H1 (cell line): ENCODE measurements at regions not wholly inside any gene's neighbourhood (a gene's known extent, or its start where the extent isn't known, plus 50 kb on each side); places are given as distances from the start of the nearest gene placed in this dataset.

Experiments
- CTCF ChIA-PET: fragments of 300-600 bp; sonication (Branson Sonifier 250); formaldehyde crosslinking; loops from one replicate; lab custom pipeline; 2021; ENCODE audit not compliant: partially characterized antibody; lab: Charles Lee
- POLR2A ChIA-PET: fragments of 300-600 bp; sonication (Branson Sonifier 250); formaldehyde crosslinking; loops from one replicate; lab custom pipeline; 2021; ENCODE audit warnings: inconsistent platforms; ENCODE audit not compliant: partially characterized antibody; lab: Charles Lee
- DNase-seq, 2 experiments: peaks; one replicate each; pipeline versions ENCODE4 v3.0.0 to v3.0.0-alpha.2; 2010 to 2022; ENCODE audit warnings: low spot score in 2 of 2, low read depth in 1 of 2, mixed read lengths in 1 of 2
- FAIRE-seq: peaks from 2 replicates; lab custom pipeline; 2011; peaks lifted over from hg19 to GRCh38; lab: Jason Lieb, UNC
- H2AFZ ChIP-seq: 2 replicates; pipeline ENCODE4 v1.8.1; 2012; ENCODE audit warnings: low read length, inconsistent platforms
- H2AK5ac ChIP-seq: 2 replicates; pipeline ENCODE4 v1.6.1; 2013; ENCODE audit warnings: low read depth, low read length
- H2BK120ac ChIP-seq: replicated peaks from 2 replicates; pipeline ENCODE3; 2013; ENCODE audit warnings: low read depth, low read length, inconsistent platforms
- H2BK12ac ChIP-seq: 2 replicates; pipeline ENCODE4 v1.6.1; 2013; ENCODE audit warnings: low read depth, low read length
- H2BK15ac ChIP-seq: 2 replicates; pipeline ENCODE4 v1.6.1; 2013; ENCODE audit warnings: low read length
- H2BK20ac ChIP-seq: 2 replicates; pipeline ENCODE4 v1.6.1; 2013; ENCODE audit warnings: low read length
- H2BK5ac ChIP-seq: 2 replicates; pipeline ENCODE4 v1.6.1; 2013; ENCODE audit warnings: low read depth, low read length
- H3K14ac ChIP-seq: 2 replicates; pipeline ENCODE4 v1.6.1; 2013; ENCODE audit warnings: inconsistent platforms; ENCODE audit not compliant: insufficient read length
- H3K18ac ChIP-seq: 2 replicates; pipeline ENCODE4 v1.6.1; 2013; ENCODE audit warnings: low read length; ENCODE audit errors: extremely low read depth
- H3K23ac ChIP-seq: 2 replicates; pipeline ENCODE4 v1.6.1; 2013; ENCODE audit warnings: inconsistent platforms; ENCODE audit not compliant: insufficient read length
- H3K23me2 ChIP-seq: 2 replicates; pipeline ENCODE4 v1.6.1; 2013; ENCODE audit warnings: low read depth, low read length
- H3K27ac ChIP-seq: 2 replicates; pipeline ENCODE4 v1.6.1; 2011; ENCODE audit warnings: low read depth, low read length, inconsistent platforms
- H3K27me3 ChIP-seq, 4 experiments: replicated peaks in 1 of 4; 1 replicate in 1 of 4; 2 replicates in 3 of 4; pipeline versions ENCODE4 v1.6.1 to v1.8.1; 2011 to 2013; ENCODE audit warnings: low read length in 3 of 4, mild to moderate bottlenecking in 3 of 4, inconsistent platforms in 2 of 4, mixed read lengths in 2 of 4, moderate library complexity in 1 of 4; ENCODE audit not compliant: control insufficient read depth in 3 of 4, insufficient read depth in 3 of 4; ENCODE audit errors: extremely low read depth in 1 of 4
- H3K36me3 ChIP-seq, 4 experiments: 2 replicates each; pipeline versions ENCODE4 v1.6.1 to v1.8.1; 2011 to 2013; ENCODE audit warnings: mild to moderate bottlenecking in 4 of 4, low read length in 3 of 4, moderate library complexity in 2 of 4, control low read depth in 1 of 4, inconsistent platforms in 1 of 4; ENCODE audit not compliant: insufficient read depth in 4 of 4, control insufficient read depth in 2 of 4
- H3K4ac ChIP-seq: replicated peaks from 2 replicates; pipeline ENCODE3; 2013; ENCODE audit warnings: low read length, low read depth, mixed read lengths, inconsistent platforms; ENCODE audit not compliant: insufficient read length
- H3K4me1 ChIP-seq, 4 experiments: replicated peaks in 1 of 4; 1 replicate in 1 of 4; 2 replicates in 3 of 4; pipeline versions ENCODE4 v1.6.1 to v1.8.1; 2011 to 2013; ENCODE audit warnings: low read length in 3 of 4, inconsistent platforms in 2 of 4, mixed read lengths in 1 of 4; ENCODE audit not compliant: insufficient read depth in 4 of 4, control insufficient read depth in 3 of 4
- H3K4me2 ChIP-seq, 2 experiments: 2 replicates each; pipeline versions ENCODE4 v1.6.1 to v1.8.1; 2011 to 2013; ENCODE audit warnings: low read depth in 2 of 2, low read length in 2 of 2, control low read depth in 1 of 2, inconsistent platforms in 1 of 2, mild to moderate bottlenecking in 1 of 2; ENCODE audit not compliant: insufficient read depth in 1 of 2
- H3K4me3 ChIP-seq, 4 experiments: fragments of 200-600, 300-600 bp in 1 of 4; sonication (generic), shearing (Covaris generic), sonication (Bioruptor Twin) in 1 of 4; 2 replicates each; pipeline versions ENCODE4 v1.5.1 to v1.8.1; 2011 to 2016; ENCODE audit warnings: low read length in 4 of 4, low read depth in 3 of 4, control low read depth in 2 of 4, inconsistent platforms in 2 of 4, mild to moderate bottlenecking in 2 of 4, mixed read lengths in 1 of 4, moderate library complexity in 1 of 4; ENCODE audit not compliant: insufficient read depth in 2 of 4; ENCODE audit errors: extremely low read depth in 1 of 4
- H3K56ac ChIP-seq: replicated peaks from 2 replicates; pipeline ENCODE3; 2013; ENCODE audit warnings: low read depth, mild to moderate bottlenecking, mixed read lengths, low read length, inconsistent platforms; ENCODE audit not compliant: insufficient read length
- H3K79me1 ChIP-seq: 2 replicates; pipeline ENCODE4 v1.6.1; 2013; ENCODE audit warnings: low read depth, low read length, control low read depth
- H3K79me2 ChIP-seq, 2 experiments: 2 replicates each; pipeline versions ENCODE4 v1.6.1 to v1.8.1; 2012 to 2013; ENCODE audit warnings: low read length in 2 of 2, mild to moderate bottlenecking in 2 of 2, inconsistent platforms in 1 of 2; ENCODE audit not compliant: insufficient read depth in 2 of 2, control insufficient read depth in 1 of 2
- H3K9ac ChIP-seq, 4 experiments: replicated peaks in 1 of 4; 1 replicate in 1 of 4; 2 replicates in 3 of 4; pipeline versions ENCODE4 v1.6.1 to v1.8.1; 2011 to 2013; ENCODE audit warnings: low read depth in 3 of 4, low read length in 3 of 4, control low read depth in 2 of 4, mild to moderate bottlenecking in 2 of 4, moderate library complexity in 2 of 4, inconsistent platforms in 1 of 4; ENCODE audit errors: extremely low read depth in 1 of 4
- H3K9me3 ChIP-seq, 2 experiments: 2 replicates each; pipeline versions ENCODE4 v1.6.1 to v1.8.1; 2012 to 2013; ENCODE audit warnings: mild to moderate bottlenecking in 2 of 2, moderate library complexity in 2 of 2, control low read depth in 1 of 2, inconsistent platforms in 1 of 2, low read depth in 1 of 2, low read length in 1 of 2, mixed read lengths in 1 of 2; ENCODE audit not compliant: insufficient read depth in 2 of 2
- H4K20me1 ChIP-seq, 2 experiments: replicated peaks in 1 of 2; 2 replicates each; pipeline versions ENCODE3 to v1.8.1; 2011 to 2013; ENCODE audit warnings: inconsistent platforms in 2 of 2, low read length in 2 of 2, mild to moderate bottlenecking in 1 of 2; ENCODE audit not compliant: insufficient read depth in 2 of 2, control insufficient read depth in 1 of 2
- H4K5ac ChIP-seq: 2 replicates; pipeline ENCODE4 v1.6.1; 2013; ENCODE audit warnings: low read length, low read depth, mixed read lengths, inconsistent platforms; ENCODE audit not compliant: insufficient read length
- H4K8ac ChIP-seq: 2 replicates; pipeline ENCODE4 v1.8.0; 2013; ENCODE audit warnings: mild to moderate bottlenecking, moderate library complexity, low read length, inconsistent platforms; ENCODE audit not compliant: insufficient read depth; ENCODE audit errors: extremely low read depth
- H4K91ac ChIP-seq: replicated peaks from 2 replicates; pipeline ENCODE3; 2013; ENCODE audit warnings: low read length, mixed read lengths, inconsistent platforms; ENCODE audit not compliant: insufficient read length
- BRCA1 ChIP-seq: IDR thresholded peaks from 2 replicates; pipeline ENCODE4 v1.6.1; 2012; ENCODE audit warnings: low read depth, low read length, improper control_type of control experiment
- CBX5 ChIP-seq: fragments of 300-800, 300-1000 bp; sonication (generic); IDR thresholded peaks from 2 replicates; pipeline ENCODE4 v1.7.1; 2016; ENCODE audit warnings: antibody characterized with exemption, low read length, low read depth
- CHD1 ChIP-seq: IDR thresholded peaks from 2 replicates; pipeline ENCODE4 v1.6.1; 2012; ENCODE audit warnings: low read depth, low read length, improper control_type of control experiment
- CTBP2 ChIP-seq: IDR thresholded peaks from 2 replicates; pipeline ENCODE4 v1.7.0; 2011; ENCODE audit warnings: borderline replicate concordance, mild to moderate bottlenecking, moderate library complexity, mixed read lengths, low read length; ENCODE audit not compliant: insufficient read depth, insufficient read length
- GABPA ChIP-seq: IDR thresholded peaks from 2 replicates; pipeline ENCODE4 v1.6.1; 2011; ENCODE audit warnings: mild to moderate bottlenecking, low read length, moderate library complexity, borderline replicate concordance; ENCODE audit not compliant: insufficient read depth
- MAFK ChIP-seq: IDR thresholded peaks from 2 replicates; pipeline ENCODE4 v1.6.1; 2012; ENCODE audit warnings: low read depth, mild to moderate bottlenecking, improper control_type of control experiment, low read length
- NANOG ChIP-seq: IDR thresholded peaks from 2 replicates; pipeline ENCODE4 v1.6.1; 2011; ENCODE audit warnings: low read length, low read depth, mild to moderate bottlenecking, inconsistent platforms; ENCODE audit not compliant: insufficient read depth, poor library complexity, severe bottlenecking
- RBBP5 ChIP-seq: IDR thresholded peaks from 2 replicates; pipeline ENCODE4 v1.7.1; 2012; ENCODE audit warnings: low read depth, mild to moderate bottlenecking, inconsistent platforms, low read length, moderate library complexity, borderline replicate concordance
- RFX5 ChIP-seq: IDR thresholded peaks from 2 replicates; pipeline ENCODE4 v1.6.1; 2011; ENCODE audit warnings: low read depth, low read length, improper control_type of control experiment, borderline replicate concordance
- RXRA ChIP-seq: IDR thresholded peaks from 2 replicates; pipeline ENCODE4 v1.6.1; 2011; ENCODE audit warnings: low read depth, mild to moderate bottlenecking, low read length, moderate library complexity; ENCODE audit not compliant: insufficient read depth
- SIRT6 ChIP-seq: IDR thresholded peaks from one replicate; pipeline ENCODE4 v1.7.1; 2012; ENCODE audit warnings: low read length, inconsistent platforms
- TAF1 ChIP-seq: IDR thresholded peaks from 2 replicates; pipeline ENCODE4 v1.6.1; 2011; ENCODE audit warnings: mild to moderate bottlenecking, low read depth, low read length
- TCF12 ChIP-seq: IDR thresholded peaks from 2 replicates; pipeline ENCODE4 v1.6.1; 2011; ENCODE audit warnings: low read depth, mild to moderate bottlenecking, low read length
- TF ChIP-seq, protein P1 (sequence below), 3 experiments: IDR thresholded peaks; 1 replicate in 2 of 3; 2 replicates in 1 of 3; pipeline versions ENCODE4 v1.5.1 to v1.6.1; 2011; ENCODE audit warnings: low read length in 3 of 3, mild to moderate bottlenecking in 3 of 3, inconsistent platforms in 2 of 3, low read depth in 1 of 3, moderate library complexity in 1 of 3; ENCODE audit not compliant: insufficient read depth in 1 of 3; ENCODE audit errors: control extremely low read depth in 1 of 3

DNA sequence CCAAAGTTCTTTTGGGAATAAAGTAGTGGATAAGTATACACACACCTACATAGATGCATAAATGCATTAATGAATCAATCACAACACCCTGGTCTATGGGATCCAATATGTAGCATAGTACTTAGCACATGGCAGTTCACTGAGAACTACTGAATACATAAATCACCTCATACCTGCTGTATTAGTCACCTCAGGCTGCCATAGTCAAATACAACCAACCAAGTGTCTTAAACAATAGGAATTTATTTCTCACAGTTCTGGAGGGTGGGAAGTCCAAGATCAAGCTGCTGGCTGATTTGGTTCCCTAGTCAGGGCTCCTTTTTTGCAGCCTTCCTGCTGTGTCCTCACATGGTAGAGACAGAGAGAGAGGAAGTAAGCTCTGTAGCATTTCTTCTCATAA lies 228.2 kb downstream of the NHLRC3 start:
- Histone ChIP-seq H2AK5ac (no peak overlapping the region), H3K4ac (no peak overlapping the region), H2BK120ac (no peak overlapping the region), H3K9me3 (peaks cover 0 to 3% of the 10 kb centered on the region in 2 experiments; a peak in 1 of 4 replicates), H3K79me1 (no peaks in the 10 kb centered on the region), H3K4me2 (no peak overlapping the region), H2BK20ac (no peak overlapping the region), H3K4me3 (no peak overlapping the region), H2BK15ac (no peak overlapping the region), H3K27me3 (no peaks in the 10 kb centered on the region), H2BK12ac (no peak overlapping the region), H3K14ac (no peak overlapping the region), H3K79me2 (no peaks in the 10 kb centered on the region), H4K91ac (no peak overlapping the region), H3K4me1 (no peaks in the 10 kb centered on the region), H2AFZ (no peak overlapping the region), H2BK5ac (no peak overlapping the region), H4K20me1 (no peaks in the 10 kb centered on the region), H3K27ac (no peak overlapping the region), H3K9ac (no peak overlapping the region), H3K23ac (no peak overlapping the region), H3K23me2 (no peaks in the 10 kb centered on the region), H3K56ac (no peak overlapping the region), H3K18ac (no peak overlapping the region), H4K8ac (no peak overlapping the region), H3K36me3 (no peaks in the 10 kb centered on the region), H4K5ac (no peak overlapping the region)
- ChIA-PET POLR2A (no interaction called here), CTCF (interaction anchor here (1.3 kb wide), 1 partner anchor 350 kb away, joined by 4 read pairs; no protein-coding TSS in a partner anchor)
- no peak for DNase-seq
- TF ChIP-seq TCF12 (no peak), RXRA (no peak), GABPA (no peak), RFX5 (no peak), BRCA1 (no peak), MAFK (no peak), CHD1 (no peak), CBX5 (no peak), RBBP5 (no peak), TAF1 (no peak), CTBP2 (no peak), SIRT6 (no peak), NANOG (no peak)
- TF ChIP-seq, protein P1, sequence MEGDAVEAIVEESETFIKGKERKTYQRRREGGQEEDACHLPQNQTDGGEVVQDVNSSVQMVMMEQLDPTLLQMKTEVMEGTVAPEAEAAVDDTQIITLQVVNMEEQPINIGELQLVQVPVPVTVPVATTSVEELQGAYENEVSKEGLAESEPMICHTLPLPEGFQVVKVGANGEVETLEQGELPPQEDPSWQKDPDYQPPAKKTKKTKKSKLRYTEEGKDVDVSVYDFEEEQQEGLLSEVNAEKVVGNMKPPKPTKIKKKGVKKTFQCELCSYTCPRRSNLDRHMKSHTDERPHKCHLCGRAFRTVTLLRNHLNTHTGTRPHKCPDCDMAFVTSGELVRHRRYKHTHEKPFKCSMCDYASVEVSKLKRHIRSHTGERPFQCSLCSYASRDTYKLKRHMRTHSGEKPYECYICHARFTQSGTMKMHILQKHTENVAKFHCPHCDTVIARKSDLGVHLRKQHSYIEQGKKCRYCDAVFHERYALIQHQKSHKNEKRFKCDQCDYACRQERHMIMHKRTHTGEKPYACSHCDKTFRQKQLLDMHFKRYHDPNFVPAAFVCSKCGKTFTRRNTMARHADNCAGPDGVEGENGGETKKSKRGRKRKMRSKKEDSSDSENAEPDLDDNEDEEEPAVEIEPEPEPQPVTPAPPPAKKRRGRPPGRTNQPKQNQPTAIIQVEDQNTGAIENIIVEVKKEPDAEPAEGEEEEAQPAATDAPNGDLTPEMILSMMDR (IDR thresholded peaks at IDR 0.05; ENCODE audit: control extremely low read depth in 1 of 3, insufficient read depth in 1 of 3, low read depth in 1 of 3, low read length in 3 of 3), result no peak
- TF ChIP-seq, all 59 proteins: peak for 0
- no peak for FAIRE-seq
